Parathyroid adenoma (tissue), 2 donors: ENCODE measurements at regions not wholly inside any gene's neighbourhood (a gene's known extent, or its start where the extent isn't known, plus 50 kb on each side); places are given as distances from the start of the nearest gene placed in this dataset.

Source experiments
- H2AFZ ChIP-seq: fragments of 300-600 bp; sonication (generic); one replicate; pipeline ENCODE4 v1.7.0; 2017; ENCODE audit warnings: antibody characterized with exemption, mild to moderate bottlenecking
- H3K27ac ChIP-seq: fragments of 300-600 bp; sonication (generic); one replicate; pipeline ENCODE4 v1.7.0; 2017
- H3K27me3 ChIP-seq: fragments of 300-600 bp; sonication (generic); one replicate; pipeline ENCODE4 v1.7.0; 2017; ENCODE audit warnings: low read length; ENCODE audit not compliant: control insufficient read depth, insufficient read depth
- H3K36me3 ChIP-seq: fragments of 300-600 bp; sonication (generic); one replicate; pipeline ENCODE4 v1.7.0; 2017; ENCODE audit warnings: low read length; ENCODE audit not compliant: control insufficient read depth, insufficient read depth
- H3K4me1 ChIP-seq: fragments of 300-600 bp; sonication (generic); one replicate; pipeline ENCODE4 v1.7.0; 2017; ENCODE audit warnings: control low read depth
- H3K4me2 ChIP-seq: fragments of 300-600 bp; sonication (generic); one replicate; pipeline ENCODE4 v1.7.0; 2017; ENCODE audit warnings: low read length
- H3K4me3 ChIP-seq: fragments of 300-600 bp; sonication (generic); one replicate; pipeline ENCODE4 v1.7.0; 2017; ENCODE audit warnings: low read depth, low read length
- H3K79me2 ChIP-seq: fragments of 300-600 bp; sonication (generic); one replicate; pipeline ENCODE4 v1.7.0; 2017; ENCODE audit warnings: control low read depth
- H3K9ac ChIP-seq: fragments of 300-600 bp; sonication (generic); one replicate; pipeline ENCODE4 v1.7.0; 2017; ENCODE audit warnings: mild to moderate bottlenecking
- H3K9me3 ChIP-seq: fragments of 300-600 bp; sonication (generic); one replicate; pipeline ENCODE4 v1.7.0; 2017; ENCODE audit warnings: low read length; ENCODE audit not compliant: control insufficient read depth
- TF ChIP-seq, protein P1 (sequence below): fragments of 300-600 bp; sonication (generic); IDR thresholded peaks from one replicate; pipeline ENCODE4 v1.7.0; 2017; ENCODE audit warnings: antibody characterized with exemption, mild to moderate bottlenecking
- donor health status: primary hyperparathyroidism.

DNA sequence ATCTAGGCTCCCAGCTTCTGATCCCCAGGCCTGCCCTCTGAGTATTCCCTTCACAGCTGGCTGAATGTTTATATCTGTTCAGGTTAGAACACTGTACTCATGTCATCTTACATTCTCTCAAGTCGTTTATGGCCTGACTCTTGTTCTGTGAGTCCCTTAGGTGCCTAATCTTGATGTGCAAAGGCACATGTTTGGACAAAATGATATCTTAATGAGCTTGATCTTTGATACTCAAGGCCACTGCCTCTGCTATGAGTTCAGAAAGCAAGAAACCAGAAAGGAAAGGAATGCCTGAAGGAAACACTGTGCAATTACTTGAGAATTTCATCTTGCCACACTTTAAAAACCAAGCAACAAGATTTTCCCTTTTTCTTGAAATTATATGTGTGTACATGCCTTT is 391.8 kb upstream of the ZNF608 start:
- no peak overlapping the region for H3K4me2 ChIP-seq
- H3K36me3 ChIP-seq: no peaks in the 10 kb centered on the region
- H3K27ac ChIP-seq: no peak overlapping the region
- no peaks in the 10 kb centered on the region for H3K9me3 ChIP-seq
- H2AFZ ChIP-seq: peak overlapping the region; percentile 43
- peaks cover 9% of the 10 kb centered on the region for H3K4me1 ChIP-seq
- no peak overlapping the region for H3K4me3 ChIP-seq
- H3K27me3 ChIP-seq: no peaks in the 10 kb centered on the region
- H3K79me2 ChIP-seq: no peaks in the 10 kb centered on the region
- TF ChIP-seq, protein P1, sequence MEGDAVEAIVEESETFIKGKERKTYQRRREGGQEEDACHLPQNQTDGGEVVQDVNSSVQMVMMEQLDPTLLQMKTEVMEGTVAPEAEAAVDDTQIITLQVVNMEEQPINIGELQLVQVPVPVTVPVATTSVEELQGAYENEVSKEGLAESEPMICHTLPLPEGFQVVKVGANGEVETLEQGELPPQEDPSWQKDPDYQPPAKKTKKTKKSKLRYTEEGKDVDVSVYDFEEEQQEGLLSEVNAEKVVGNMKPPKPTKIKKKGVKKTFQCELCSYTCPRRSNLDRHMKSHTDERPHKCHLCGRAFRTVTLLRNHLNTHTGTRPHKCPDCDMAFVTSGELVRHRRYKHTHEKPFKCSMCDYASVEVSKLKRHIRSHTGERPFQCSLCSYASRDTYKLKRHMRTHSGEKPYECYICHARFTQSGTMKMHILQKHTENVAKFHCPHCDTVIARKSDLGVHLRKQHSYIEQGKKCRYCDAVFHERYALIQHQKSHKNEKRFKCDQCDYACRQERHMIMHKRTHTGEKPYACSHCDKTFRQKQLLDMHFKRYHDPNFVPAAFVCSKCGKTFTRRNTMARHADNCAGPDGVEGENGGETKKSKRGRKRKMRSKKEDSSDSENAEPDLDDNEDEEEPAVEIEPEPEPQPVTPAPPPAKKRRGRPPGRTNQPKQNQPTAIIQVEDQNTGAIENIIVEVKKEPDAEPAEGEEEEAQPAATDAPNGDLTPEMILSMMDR: no peak
- H3K9ac ChIP-seq: no peak overlapping the region

DNA sequence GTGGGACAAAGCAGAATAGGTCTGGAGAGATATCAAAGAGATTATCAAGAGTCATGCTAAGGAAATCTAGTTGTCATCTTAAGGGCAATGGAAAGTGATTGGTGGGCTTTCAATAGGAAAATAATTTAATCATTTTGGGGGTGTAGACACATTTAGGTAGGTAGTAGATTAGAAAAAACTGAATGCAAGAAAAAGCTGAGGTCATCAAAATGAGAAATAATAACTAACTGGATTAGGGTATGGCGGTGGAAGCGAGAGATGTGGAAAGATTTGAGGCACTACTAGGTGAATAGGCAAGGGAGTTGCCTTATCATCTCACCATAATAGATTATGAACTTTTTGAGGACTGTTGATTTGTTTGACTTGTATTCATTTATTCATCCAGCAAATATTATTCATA is 393.2 kb upstream of the ZNF608 start:
- TF ChIP-seq, protein P1: no peak
- Histone ChIP-seq H3K4me2 (no peak overlapping the region), H3K27ac (no peak overlapping the region), H3K27me3 (no peaks in the 10 kb centered on the region), H2AFZ (no peak overlapping the region), H3K9me3 (no peaks in the 10 kb centered on the region), H3K36me3 (no peaks in the 10 kb centered on the region), H3K4me3 (no peak overlapping the region), H3K4me1 (peaks cover 9% of the 10 kb centered on the region), H3K9ac (no peak overlapping the region), H3K79me2 (no peaks in the 10 kb centered on the region)

DNA sequence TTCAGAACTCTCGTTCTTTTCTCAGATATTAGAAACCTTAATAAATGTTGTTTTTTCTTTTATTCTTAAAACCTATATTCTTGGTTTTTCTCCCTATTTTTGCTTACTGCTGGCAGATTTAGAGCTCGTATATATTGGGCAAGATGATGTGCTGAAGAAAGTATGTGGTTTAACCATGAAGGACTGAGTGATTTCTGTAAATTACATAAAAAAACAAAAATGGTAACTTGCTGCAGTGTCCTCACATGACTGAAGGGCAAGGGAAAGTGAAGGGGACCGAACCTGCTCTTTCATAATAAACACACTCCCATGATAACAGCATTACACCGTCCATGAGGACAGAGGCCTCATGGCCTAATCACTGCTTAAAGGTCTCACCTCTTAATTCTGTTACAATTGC is 393.8 kb upstream of the ZNF608 start:
- no peak overlapping the region for H3K9ac ChIP-seq
- no peak overlapping the region for H2AFZ ChIP-seq
- H3K36me3 ChIP-seq: no peaks in the 10 kb centered on the region

DNA sequence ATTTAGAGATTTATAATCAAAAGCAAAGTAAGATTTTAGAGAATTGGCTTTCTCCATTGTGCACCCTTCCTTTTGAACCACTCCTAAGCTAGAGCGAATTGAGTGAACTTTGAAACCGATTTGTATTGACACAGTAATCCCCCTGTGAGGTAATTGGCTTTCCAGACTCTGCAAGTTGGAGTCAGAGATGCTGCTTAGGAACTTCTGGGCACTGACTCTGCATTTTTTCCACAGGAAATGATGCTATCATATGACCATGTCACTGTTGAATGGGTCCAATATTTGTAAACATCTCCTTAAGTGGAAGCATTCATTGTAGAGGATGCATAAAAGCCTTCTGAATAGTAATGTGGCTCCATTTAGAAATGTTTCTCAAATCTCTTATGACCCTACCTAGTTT is 394.4 kb upstream of the ZNF608 start:
- Histone ChIP-seq H3K27ac (peak overlapping the region; percentile 60), H3K27me3 (no peaks in the 10 kb centered on the region), H3K9ac (no peak overlapping the region), H3K4me1 (peaks cover 9% of the 10 kb centered on the region), H3K9me3 (no peaks in the 10 kb centered on the region), H3K4me3 (no peak overlapping the region), H3K36me3 (no peaks in the 10 kb centered on the region), H2AFZ (peak overlapping the region; percentile 13), H3K79me2 (no peaks in the 10 kb centered on the region), H3K4me2 (no peak overlapping the region)
- TF ChIP-seq, protein P1: no peak

More for the DNA sequence above, 393.8 kb upstream of the ZNF608 start:
- H3K79me2 ChIP-seq: no peaks in the 10 kb centered on the region
- H3K27me3 ChIP-seq: no peaks in the 10 kb centered on the region
- peak overlapping the region; percentile 60 for H3K27ac ChIP-seq
- TF ChIP-seq, protein P1: no peak
- peaks cover 9% of the 10 kb centered on the region for H3K4me1 ChIP-seq
- H3K4me2 ChIP-seq: no peak overlapping the region
- no peak overlapping the region for H3K4me3 ChIP-seq
- H3K9me3 ChIP-seq: no peaks in the 10 kb centered on the region

DNA sequence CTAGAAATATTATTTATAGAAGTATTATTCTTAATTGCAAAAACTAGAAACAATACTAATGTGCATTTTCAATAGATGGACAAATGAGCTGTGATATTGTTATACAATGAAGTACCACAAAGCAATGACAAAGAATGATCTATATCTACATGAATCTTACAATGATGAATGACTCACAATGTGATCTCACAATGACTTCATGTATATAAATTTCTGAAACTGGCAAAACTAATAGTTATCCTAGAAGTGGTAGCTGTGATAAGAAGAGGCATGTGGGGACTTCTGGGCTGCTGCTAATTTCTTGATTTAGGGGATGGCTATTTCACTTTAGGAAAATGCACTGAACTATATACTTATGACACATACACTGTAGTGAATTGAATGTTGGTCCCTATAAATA is 396.0 kb upstream of the ZNF608 start:
- no peaks in the 10 kb centered on the region for H3K9me3 ChIP-seq
- H3K4me1 ChIP-seq: peaks cover 9% of the 10 kb centered on the region
- no peaks in the 10 kb centered on the region for H3K79me2 ChIP-seq
- TF ChIP-seq, protein P1: no peak
- H3K36me3 ChIP-seq: no peaks in the 10 kb centered on the region
- no peak overlapping the region for H3K27ac ChIP-seq
- H3K4me3 ChIP-seq: no peak overlapping the region
- H3K27me3 ChIP-seq: no peaks in the 10 kb centered on the region
- H3K9ac ChIP-seq: no peak overlapping the region
- H3K4me2 ChIP-seq: no peak overlapping the region
- H2AFZ ChIP-seq: no peak overlapping the region
